GM12874 (cell line): ENCODE measurements at regions not wholly inside any gene's neighbourhood (a gene's known extent, or its start where the extent isn't known, plus 50 kb on each side); places are given as distances from the start of the nearest gene placed in this dataset.

Source experiments
- TF ChIP-seq, protein P1 (sequence below): IDR thresholded peaks from 2 replicates; pipeline ENCODE4 v1.5.1; 2011; ENCODE audit warnings: low read depth, mild to moderate bottlenecking, control low read depth, low read length, moderate library complexity; ENCODE audit not compliant: insufficient read depth

DNA sequence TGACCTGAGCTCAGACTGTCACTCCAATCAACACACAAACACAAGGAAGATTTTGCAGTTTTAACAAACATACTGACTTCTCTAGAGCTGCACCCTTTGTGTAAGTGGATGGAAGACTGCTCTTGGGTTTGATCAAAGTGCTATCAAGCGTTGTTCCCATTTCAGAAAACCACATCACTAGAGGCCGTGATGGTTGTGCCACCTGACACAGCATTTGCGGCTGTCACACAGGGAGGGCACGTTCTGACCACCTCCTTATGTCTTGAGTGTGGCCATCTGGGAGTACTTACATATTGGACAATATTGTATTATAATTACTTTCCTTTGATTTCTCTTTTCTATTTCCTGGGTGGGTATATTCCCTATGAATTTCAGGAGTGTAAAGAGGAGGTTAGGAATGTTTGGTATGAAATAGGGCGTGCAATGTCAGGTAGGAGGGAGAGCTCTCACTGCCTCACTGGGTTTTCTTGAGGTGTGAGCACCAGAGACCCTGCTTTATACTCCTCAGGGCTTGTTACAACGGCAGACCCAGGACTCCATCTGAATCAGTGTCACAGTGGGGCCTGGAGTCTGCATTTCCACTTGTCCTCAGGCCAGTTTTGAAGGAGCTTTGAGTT lies 74.3 kb downstream of the SYNE3 start:
- TF ChIP-seq, protein P1, sequence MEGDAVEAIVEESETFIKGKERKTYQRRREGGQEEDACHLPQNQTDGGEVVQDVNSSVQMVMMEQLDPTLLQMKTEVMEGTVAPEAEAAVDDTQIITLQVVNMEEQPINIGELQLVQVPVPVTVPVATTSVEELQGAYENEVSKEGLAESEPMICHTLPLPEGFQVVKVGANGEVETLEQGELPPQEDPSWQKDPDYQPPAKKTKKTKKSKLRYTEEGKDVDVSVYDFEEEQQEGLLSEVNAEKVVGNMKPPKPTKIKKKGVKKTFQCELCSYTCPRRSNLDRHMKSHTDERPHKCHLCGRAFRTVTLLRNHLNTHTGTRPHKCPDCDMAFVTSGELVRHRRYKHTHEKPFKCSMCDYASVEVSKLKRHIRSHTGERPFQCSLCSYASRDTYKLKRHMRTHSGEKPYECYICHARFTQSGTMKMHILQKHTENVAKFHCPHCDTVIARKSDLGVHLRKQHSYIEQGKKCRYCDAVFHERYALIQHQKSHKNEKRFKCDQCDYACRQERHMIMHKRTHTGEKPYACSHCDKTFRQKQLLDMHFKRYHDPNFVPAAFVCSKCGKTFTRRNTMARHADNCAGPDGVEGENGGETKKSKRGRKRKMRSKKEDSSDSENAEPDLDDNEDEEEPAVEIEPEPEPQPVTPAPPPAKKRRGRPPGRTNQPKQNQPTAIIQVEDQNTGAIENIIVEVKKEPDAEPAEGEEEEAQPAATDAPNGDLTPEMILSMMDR = no peak

DNA sequence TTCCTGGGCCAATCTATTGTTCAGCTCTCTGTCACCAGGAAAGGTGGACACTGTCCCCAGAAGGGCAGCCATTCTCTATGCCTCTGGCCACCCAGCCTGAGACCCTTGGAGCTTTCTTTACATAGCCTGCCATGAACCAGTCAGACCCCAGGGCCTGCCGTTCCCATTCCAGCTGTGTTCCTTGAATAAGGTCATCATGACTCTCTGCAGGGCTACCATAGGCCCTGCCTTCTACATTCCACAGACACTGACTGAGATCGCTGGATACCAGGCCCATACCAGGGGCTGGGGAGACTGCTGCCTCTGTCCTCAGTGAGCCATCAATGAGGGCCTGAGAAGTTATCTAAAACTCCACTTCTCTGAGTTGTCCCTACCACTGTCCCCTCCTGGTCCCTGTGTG lies 75.5 kb downstream of the SYNE3 start:
- TF ChIP-seq, protein P1 = no peak

- TF ChIP-seq, protein P1 = no peak
These were observed 76.0 kb downstream of the SYNE3 start for GRCh38 chr14:95440496-95440895.

- TF ChIP-seq, protein P1 = no peak
These were observed 76.6 kb downstream of the SYNE3 start for GRCh38 chr14:95439881-95440280.

- TF ChIP-seq, protein P1 = no peak
These were observed 78.7 kb downstream of the SYNE3 start for GRCh38 chr14:95437715-95438114.

GRCh38 chr14:95436354-95436753 lies 80.1 kb downstream of the SYNE3 start:
- TF ChIP-seq, protein P1 = no peak

- TF ChIP-seq, protein P1 = no peak
These were observed 82.3 kb downstream of the SYNE3 start for GRCh38 chr14:95434121-95434520.

DNA sequence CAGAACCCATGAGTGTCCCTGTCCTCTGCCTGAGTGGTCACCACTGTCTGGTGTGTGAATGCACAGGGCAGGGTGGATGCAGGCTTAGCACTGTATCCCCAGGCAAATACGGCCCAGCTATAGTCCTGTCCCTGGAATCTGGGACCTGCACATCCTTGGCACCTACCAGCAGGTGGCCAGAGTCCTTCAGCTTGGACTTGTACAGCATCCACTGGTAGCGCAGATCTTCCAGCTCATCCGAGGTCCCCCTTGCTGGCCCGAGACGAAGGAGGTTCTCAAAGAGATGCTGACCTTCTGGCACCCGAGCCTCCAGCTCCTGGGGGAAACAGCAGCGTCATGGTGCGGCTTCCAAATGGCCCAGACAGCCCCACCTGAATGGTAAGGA lies 83.4 kb downstream of the SYNE3 start:
- TF ChIP-seq, protein P1 = 0 out of 2 replicates have a peak, but pooled peaks have one; percentile 5
